VCaP (cell line): ENCODE measurements at regions not wholly inside any gene's neighbourhood (a gene's known extent, or its start where the extent isn't known, plus 50 kb on each side); places are given as distances from the start of the nearest gene placed in this dataset.

ENCODE experiments used
- H3K27ac ChIP-seq: fragments of 450-650 bp; 2 replicates; pipeline ENCODE4 v1.5.1; 2017
- TF ChIP-seq, protein P1 (sequence below): fragments of 450-650 bp; conservative IDR thresholded peaks from 2 replicates; pipeline ENCODE4 v1.5.1; 2017; ENCODE audit warnings: mild to moderate bottlenecking, moderate library complexity

DNA sequence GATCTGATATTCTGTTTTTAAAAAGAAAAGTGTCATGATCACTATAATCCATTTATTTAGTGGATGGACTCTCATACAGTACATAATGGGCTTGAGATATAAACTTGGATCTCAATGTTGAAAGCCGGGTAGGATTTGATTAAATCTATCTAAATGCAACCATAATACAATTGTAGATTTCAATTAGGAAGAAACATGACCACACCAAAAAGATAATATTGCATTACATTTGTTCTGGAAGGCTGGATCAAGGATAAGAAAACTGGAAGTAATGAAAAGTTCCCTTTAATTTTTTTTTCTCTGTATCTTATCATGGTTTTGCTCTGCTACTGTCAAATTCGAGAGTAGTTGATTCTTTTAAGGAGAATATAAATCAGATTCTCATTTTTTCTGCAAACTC is 51.3 kb upstream of the UFL1 start:
- no peak overlapping the region for H3K27ac ChIP-seq
- TF ChIP-seq, protein P1, sequence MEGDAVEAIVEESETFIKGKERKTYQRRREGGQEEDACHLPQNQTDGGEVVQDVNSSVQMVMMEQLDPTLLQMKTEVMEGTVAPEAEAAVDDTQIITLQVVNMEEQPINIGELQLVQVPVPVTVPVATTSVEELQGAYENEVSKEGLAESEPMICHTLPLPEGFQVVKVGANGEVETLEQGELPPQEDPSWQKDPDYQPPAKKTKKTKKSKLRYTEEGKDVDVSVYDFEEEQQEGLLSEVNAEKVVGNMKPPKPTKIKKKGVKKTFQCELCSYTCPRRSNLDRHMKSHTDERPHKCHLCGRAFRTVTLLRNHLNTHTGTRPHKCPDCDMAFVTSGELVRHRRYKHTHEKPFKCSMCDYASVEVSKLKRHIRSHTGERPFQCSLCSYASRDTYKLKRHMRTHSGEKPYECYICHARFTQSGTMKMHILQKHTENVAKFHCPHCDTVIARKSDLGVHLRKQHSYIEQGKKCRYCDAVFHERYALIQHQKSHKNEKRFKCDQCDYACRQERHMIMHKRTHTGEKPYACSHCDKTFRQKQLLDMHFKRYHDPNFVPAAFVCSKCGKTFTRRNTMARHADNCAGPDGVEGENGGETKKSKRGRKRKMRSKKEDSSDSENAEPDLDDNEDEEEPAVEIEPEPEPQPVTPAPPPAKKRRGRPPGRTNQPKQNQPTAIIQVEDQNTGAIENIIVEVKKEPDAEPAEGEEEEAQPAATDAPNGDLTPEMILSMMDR: no peak
